K562 (cell line): ENCODE measurements at regions not wholly inside any gene's neighbourhood (a gene's known extent, or its start where the extent isn't known, plus 50 kb on each side); places are given as distances from the start of the nearest gene placed in this dataset.

Experiments
- ATAC-seq: fragments of 200-7000 bp; cut with Tn5 transposase; 3 replicates; pipeline ENCODE4 v1.9.1; 2020; ENCODE audit warnings: moderate library complexity
- BruUV-seq: library from RNA; stranded (reverse); fragments of 400-500 nt; replicated peaks from 2 replicates; lab custom pipeline; 2021; lab: Mats Ljungman, UMichigan
- CTCF ChIA-PET: fragments of 300-600 bp; formaldehyde crosslinking; extraction: SDS; loops from one replicate; lab custom pipeline; 2021; ENCODE audit warnings: low intra/inter-chr PET ratio; lab: Yijun Ruan, JAX
- POLR2A ChIA-PET: fragments of 300-600, 350-650 bp; sonication (Branson Sonifier 250); formaldehyde crosslinking; extraction: SDS; loops from one replicate; lab custom pipeline; 2021; ENCODE audit warnings: antibody characterized with exemption, inconsistent platforms; lab: Yijun Ruan, JAX
- DNase-seq, 4 experiments: peaks; one replicate each; pipeline versions ENCODE4 v3.0.0 to v3.0.0-alpha.2; 2011 to 2018; ENCODE audit warnings: low spot score in 3 of 4, mixed read lengths in 3 of 4; ENCODE audit errors: extremely low read depth in 1 of 4
- FAIRE-seq: peaks from 2 replicates; lab custom pipeline; 2011; peaks lifted over from hg19 to GRCh38; lab: Jason Lieb, UNC
- H2AFZ ChIP-seq: 2 replicates; pipeline ENCODE4 v1.6.0; 2011; ENCODE audit warnings: low read depth, low read length, control low read depth, inconsistent platforms
- H3K27ac ChIP-seq: fragments of 200-600 bp; 3 replicates; pipeline ENCODE4 v1.8.0; 2011; ENCODE audit warnings: low read depth, mild to moderate bottlenecking, control low read depth, inconsistent platforms, low read length, moderate library complexity, mixed read lengths; ENCODE audit errors: extremely low read depth
- H3K27me3 ChIP-seq, 2 experiments: fragments of 300-600 bp in 1 of 2; 2 replicates in 1 of 2; 3 replicates in 1 of 2; pipeline versions ENCODE4 v1.6.0 to v1.8.0; 2011; ENCODE audit warnings: inconsistent platforms in 2 of 2, low read length in 2 of 2, mild to moderate bottlenecking in 1 of 2, mixed read lengths in 1 of 2, moderate library complexity in 1 of 2; ENCODE audit not compliant: control insufficient read depth in 2 of 2, insufficient read depth in 2 of 2
- H3K36me3 ChIP-seq: fragments of 300-600 bp; 3 replicates; pipeline ENCODE4 v1.8.0; 2011; ENCODE audit warnings: mild to moderate bottlenecking, low read length, inconsistent platforms; ENCODE audit not compliant: control insufficient read depth, insufficient read depth
- H3K4me1 ChIP-seq, 2 experiments: fragments of 200-600 bp in 1 of 2; replicated peaks in 1 of 2; 2 replicates in 1 of 2; 3 replicates in 1 of 2; pipeline versions ENCODE4 v1.5.1 to v1.8.0; 2011; ENCODE audit warnings: inconsistent platforms in 2 of 2, low read length in 2 of 2, mild to moderate bottlenecking in 1 of 2, mixed read lengths in 1 of 2, moderate library complexity in 1 of 2; ENCODE audit not compliant: control insufficient read depth in 2 of 2, insufficient read depth in 2 of 2
- H3K4me2 ChIP-seq: 2 replicates; pipeline ENCODE4 v1.6.1; 2011; ENCODE audit warnings: low read length, control low read depth, inconsistent platforms, mixed read lengths; ENCODE audit not compliant: insufficient read depth
- H3K4me3 ChIP-seq: fragments of 200-600 bp; sonication (generic), shearing (Covaris generic); 2 replicates; pipeline ENCODE4 v1.5.1; 2016; ENCODE audit warnings: control low read depth, inconsistent platforms
- H3K79me2 ChIP-seq: fragments of 200-600 bp; 3 replicates; pipeline ENCODE4 v1.8.0; 2011; ENCODE audit warnings: low read length, inconsistent platforms; ENCODE audit not compliant: control insufficient read depth, insufficient read depth
- H3K9ac ChIP-seq, 2 experiments: 2 replicates each; pipeline versions ENCODE4 v1.6.0 to v1.6.1; 2011; ENCODE audit warnings: low read depth in 2 of 2, low read length in 2 of 2, control low read depth in 1 of 2, inconsistent platforms in 1 of 2, mild to moderate bottlenecking in 1 of 2, mixed read lengths in 1 of 2; ENCODE audit not compliant: insufficient read depth in 1 of 2
- H3K9me1 ChIP-seq: one replicate; pipeline ENCODE4 v1.6.0; 2011; ENCODE audit warnings: inconsistent platforms, mild to moderate bottlenecking, low read length, moderate library complexity; ENCODE audit not compliant: control insufficient read depth, insufficient read depth
- H3K9me3 ChIP-seq: replicated peaks from 2 replicates; pipeline ENCODE4 v1.5.1; 2011; ENCODE audit warnings: low read depth, low read length, inconsistent platforms; ENCODE audit not compliant: control insufficient read depth, insufficient read depth
- H4K20me1 ChIP-seq: replicated peaks from 2 replicates; pipeline ENCODE4 v1.6.1; 2011; ENCODE audit warnings: low read length, inconsistent platforms, mixed read lengths; ENCODE audit not compliant: control insufficient read depth, insufficient read depth
- ARID2 ChIP-seq: fragments of 450-650 bp; IDR thresholded peaks from 2 replicates; pipeline ENCODE4 v1.6.1; 2017; ENCODE audit warnings: antibody characterized with exemption, mild to moderate bottlenecking
- CREBBP ChIP-seq: IDR thresholded peaks from one replicate; pipeline ENCODE4 v1.6.1; 2012; ENCODE audit warnings: low read depth, mild to moderate bottlenecking, control low read depth, inconsistent platforms, low read length
- FOXA3 ChIP-seq, 2 experiments: fragments of 450-650 bp in 1 of 2; sonication (generic) in 1 of 2; formaldehyde crosslinking; IDR thresholded peaks in 1 of 2; conservative IDR thresholded peaks in 1 of 2; 2 replicates each; pipeline versions ENCODE4 v1.4.0 to v1.8.0; 2020 to 2022; ENCODE audit warnings: mild to moderate bottlenecking in 2 of 2, missing genetic modification reagents in 1 of 2
- IRF2 ChIP-seq: sonication (generic); formaldehyde crosslinking; IDR thresholded peaks from 2 replicates; pipeline ENCODE4 v1.8.1; 2022; ENCODE audit warnings: mild to moderate bottlenecking, missing genetic modification reagents
- NFIX ChIP-seq: fragments of 250-450 bp; sonication (Bioruptor Pico); IDR thresholded peaks from 2 replicates; pipeline ENCODE4 v1.4.0; 2020; ENCODE audit warnings: low read depth, mild to moderate bottlenecking, moderate library complexity
- RBM34 ChIP-seq: fragments of 200-400 bp; formaldehyde crosslinking; IDR thresholded peaks from 2 replicates; pipeline ENCODE4 v1.6.1; 2018; ENCODE audit warnings: low read length, borderline replicate concordance; ENCODE audit not compliant: insufficient read depth
- SIN3B ChIP-seq: fragments of 450-650 bp; IDR thresholded peaks from 2 replicates; pipeline ENCODE4 v1.6.1; 2017; ENCODE audit warnings: low read depth, mild to moderate bottlenecking, moderate library complexity
- SMARCE1 ChIP-seq: fragments of 450-650 bp; IDR thresholded peaks from 2 replicates; pipeline ENCODE4 v1.7.1; 2016; ENCODE audit warnings: mild to moderate bottlenecking
- TCF15 ChIP-seq: fragments of 250-450 bp; sonication (Bioruptor Pico); IDR thresholded peaks from 2 replicates; pipeline ENCODE4 v1.8.0; 2022; ENCODE audit warnings: moderate library complexity, mild to moderate bottlenecking, inconsistent platforms
- U2AF2 ChIP-seq: fragments of 200-400 bp; formaldehyde crosslinking; optimal IDR thresholded peaks from 2 replicates; pipeline ENCODE3; 2017; ENCODE audit warnings: low read depth, mild to moderate bottlenecking, low read length
- YY1 ChIP-seq, 3 experiments: IDR thresholded peaks; 2 replicates each; pipeline ENCODE4 v1.6.1; 2011; ENCODE audit warnings: low read length in 2 of 3, mild to moderate bottlenecking in 2 of 3, moderate library complexity in 2 of 3, borderline replicate concordance in 1 of 3, control low read depth in 1 of 3, low read depth in 1 of 3; ENCODE audit not compliant: insufficient read depth in 3 of 3, insufficient replicate concordance in 2 of 3, control insufficient read depth in 1 of 3, insufficient read length in 1 of 3; ENCODE audit errors: extremely low read depth in 1 of 3
- ZNF512 ChIP-seq: IDR thresholded peaks from 2 replicates; pipeline ENCODE4 v1.6.1; 2016; ENCODE audit warnings: missing genetic modification characterization, missing compliant biosample characterization
- ZNF707 ChIP-seq: fragments of 250-450 bp; sonication (Bioruptor Pico); conservative IDR thresholded peaks from 2 replicates; pipeline ENCODE4 v1.8.0; 2022; ENCODE audit warnings: inconsistent platforms, mild to moderate bottlenecking, moderate library complexity
- WGBS: fragments of 100-300 bp; shearing (Covaris generic); methylation state at CpG from one replicate; pipeline ENCODE4 v1.1.6; 2016; ENCODE audit warnings: low coverage, mixed read lengths; ENCODE audit not compliant: insufficient coverage; ENCODE audit errors: missing lambda C conversion rate; 5-methylcytosine and 5-hydroxymethylcytosine counted together
- in situ Hi-C: fragments of 300-500 bp; cut with MboI; formaldehyde crosslinking; loops from 4 replicates; pipeline ENCODE4 v1.15.0; 2018; ENCODE audit warnings: inconsistent platforms, mixed read lengths
- intact Hi-C: fragments of 100-400 bp; cut with micrococcal nuclease; formaldehyde crosslinking; loops from 2 replicates; pipeline ENCODE4 v1.14.2; 2022
- TF ChIP-seq, protein P1 (sequence below): sonication (generic); formaldehyde crosslinking; IDR thresholded peaks from 2 replicates; pipeline ENCODE4 v1.8.1; 2023; ENCODE audit warnings: mild to moderate bottlenecking, missing genetic modification reagents
- TF ChIP-seq, protein P2 (sequence below): IDR thresholded peaks from 2 replicates; pipeline ENCODE4 v1.6.1; 2012; ENCODE audit warnings: low read depth, low read length, improper control_type of control experiment, borderline replicate concordance

GRCh38 chr5:61735531-61735930 is 403.5 kb downstream of the ZSWIM6 start (continued):
- TF ChIP-seq, protein P1, sequence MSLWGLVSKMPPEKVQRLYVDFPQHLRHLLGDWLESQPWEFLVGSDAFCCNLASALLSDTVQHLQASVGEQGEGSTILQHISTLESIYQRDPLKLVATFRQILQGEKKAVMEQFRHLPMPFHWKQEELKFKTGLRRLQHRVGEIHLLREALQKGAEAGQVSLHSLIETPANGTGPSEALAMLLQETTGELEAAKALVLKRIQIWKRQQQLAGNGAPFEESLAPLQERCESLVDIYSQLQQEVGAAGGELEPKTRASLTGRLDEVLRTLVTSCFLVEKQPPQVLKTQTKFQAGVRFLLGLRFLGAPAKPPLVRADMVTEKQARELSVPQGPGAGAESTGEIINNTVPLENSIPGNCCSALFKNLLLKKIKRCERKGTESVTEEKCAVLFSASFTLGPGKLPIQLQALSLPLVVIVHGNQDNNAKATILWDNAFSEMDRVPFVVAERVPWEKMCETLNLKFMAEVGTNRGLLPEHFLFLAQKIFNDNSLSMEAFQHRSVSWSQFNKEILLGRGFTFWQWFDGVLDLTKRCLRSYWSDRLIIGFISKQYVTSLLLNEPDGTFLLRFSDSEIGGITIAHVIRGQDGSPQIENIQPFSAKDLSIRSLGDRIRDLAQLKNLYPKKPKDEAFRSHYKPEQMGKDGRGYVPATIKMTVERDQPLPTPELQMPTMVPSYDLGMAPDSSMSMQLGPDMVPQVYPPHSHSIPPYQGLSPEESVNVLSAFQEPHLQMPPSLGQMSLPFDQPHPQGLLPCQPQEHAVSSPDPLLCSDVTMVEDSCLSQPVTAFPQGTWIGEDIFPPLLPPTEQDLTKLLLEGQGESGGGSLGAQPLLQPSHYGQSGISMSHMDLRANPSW (CRISPR knock-in tag), result no peak

DNA sequence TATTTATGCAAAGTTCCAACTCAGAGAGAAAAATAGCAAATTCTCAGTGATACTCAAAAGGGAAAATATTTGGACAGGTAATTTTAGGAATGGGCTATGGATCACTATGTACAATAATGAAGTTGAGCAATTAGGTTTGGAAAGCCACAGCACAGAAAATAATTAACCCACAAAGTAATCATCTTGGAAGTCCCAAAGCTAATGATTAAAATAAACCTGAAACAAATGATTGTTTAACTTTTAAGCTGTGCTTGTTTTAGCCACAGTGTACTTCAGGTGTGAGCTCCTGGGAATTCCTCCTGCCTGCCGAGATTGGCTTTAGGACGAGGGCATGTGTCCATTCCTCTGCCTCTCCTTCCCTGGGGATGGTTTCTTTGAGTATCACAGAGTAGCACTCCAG is 403.9 kb downstream of the ZSWIM6 start:
- BruUV-seq, result no TSS peak
- in situ Hi-C loops (no loop called here), intact Hi-C loops (no loop called here)
- Histone ChIP-seq H3K9ac (no peak overlapping the region), H2AFZ (no peak overlapping the region), H3K27me3 (0 out of 5 replicates have a peak, but pooled peaks cover 3 to 11% of the 10 kb centered on the region in 2 experiments), H3K27ac (no peak overlapping the region), H4K20me1 (no peaks in the 10 kb centered on the region; the same call in 1 of the 2 replicates), H3K36me3 (no peaks in the 10 kb centered on the region), H3K9me1 (no peaks in the 10 kb centered on the region), H3K4me2 (no peak overlapping the region), H3K4me1 (no peaks in the 10 kb centered on the region), H3K4me3 (no peak overlapping the region), H3K79me2 (no peaks in the 10 kb centered on the region), H3K9me3 (no peaks in the 10 kb centered on the region)
- 0% methylated on average over 2 of the region's 2 CpGs for WGBS
- ChIA-PET POLR2A (no interaction called here), CTCF (no interaction called here)
- no peak for ATAC-seq
- FAIRE-seq, result no peak
- DNase-seq, result no peak
- TF ChIP-seq IRF2 (no peak), RBM34 (no peak), SMARCE1 (no peak), U2AF2 (no peak), NFIX (CRISPR knock-in tag) (no peak), YY1 (IDR thresholded peaks at IDR 0.05; ENCODE audit: borderline replicate concordance in 1 of 3, control insufficient read depth in 1 of 3, extremely low read depth in 1 of 3, insufficient read depth in 3 of 3, insufficient read length in 1 of 3, insufficient replicate concordance in 2 of 3, low read depth in 1 of 3, low read length in 2 of 3) (no peak), ARID2 (no peak), CREBBP (no peak), TCF15 (CRISPR knock-in tag) (no peak), FOXA3 (CRISPR knock-in tag; conservative IDR thresholded peaks at IDR 0.05 in 1 of 2, IDR thresholded peaks at IDR 0.05 in 1 of 2) (no peak), ZNF707 (no peak), SIN3B (no peak), ZNF512 (tag) (no peak)
- TF ChIP-seq, protein P2, sequence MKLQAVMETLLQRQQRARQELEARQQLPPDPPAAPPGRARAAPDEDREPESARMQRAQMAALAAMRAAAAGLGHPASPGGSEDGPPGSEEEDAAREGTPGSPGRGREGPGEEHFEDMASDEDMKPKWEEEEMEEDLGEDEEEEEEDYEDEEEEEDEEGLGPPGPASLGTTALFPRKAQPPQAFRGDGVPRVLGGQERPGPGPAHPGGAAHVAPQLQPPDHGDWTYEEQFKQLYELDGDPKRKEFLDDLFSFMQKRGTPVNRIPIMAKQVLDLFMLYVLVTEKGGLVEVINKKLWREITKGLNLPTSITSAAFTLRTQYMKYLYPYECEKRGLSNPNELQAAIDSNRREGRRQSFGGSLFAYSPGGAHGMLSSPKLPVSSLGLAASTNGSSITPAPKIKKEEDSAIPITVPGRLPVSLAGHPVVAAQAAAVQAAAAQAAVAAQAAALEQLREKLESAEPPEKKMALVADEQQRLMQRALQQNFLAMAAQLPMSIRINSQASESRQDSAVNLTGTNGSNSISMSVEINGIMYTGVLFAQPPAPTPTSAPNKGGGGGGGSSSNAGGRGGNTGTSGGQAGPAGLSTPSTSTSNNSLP, result no peak
